ENCODE measurements at regions not wholly inside any gene's neighbourhood (a gene's known extent, or its start where the extent isn't known, plus 50 kb on each side); places are given as distances from the start of the nearest gene placed in this dataset.
A peak's percentile ranks its signal among the peaks of the same experiment; 100 is the strongest.
"Not testable (repeated sequence)": the region's sequence is repeated elsewhere in the genome, so short reads cannot be mapped to it uniquely, and the experiment has no call there.

DNA sequence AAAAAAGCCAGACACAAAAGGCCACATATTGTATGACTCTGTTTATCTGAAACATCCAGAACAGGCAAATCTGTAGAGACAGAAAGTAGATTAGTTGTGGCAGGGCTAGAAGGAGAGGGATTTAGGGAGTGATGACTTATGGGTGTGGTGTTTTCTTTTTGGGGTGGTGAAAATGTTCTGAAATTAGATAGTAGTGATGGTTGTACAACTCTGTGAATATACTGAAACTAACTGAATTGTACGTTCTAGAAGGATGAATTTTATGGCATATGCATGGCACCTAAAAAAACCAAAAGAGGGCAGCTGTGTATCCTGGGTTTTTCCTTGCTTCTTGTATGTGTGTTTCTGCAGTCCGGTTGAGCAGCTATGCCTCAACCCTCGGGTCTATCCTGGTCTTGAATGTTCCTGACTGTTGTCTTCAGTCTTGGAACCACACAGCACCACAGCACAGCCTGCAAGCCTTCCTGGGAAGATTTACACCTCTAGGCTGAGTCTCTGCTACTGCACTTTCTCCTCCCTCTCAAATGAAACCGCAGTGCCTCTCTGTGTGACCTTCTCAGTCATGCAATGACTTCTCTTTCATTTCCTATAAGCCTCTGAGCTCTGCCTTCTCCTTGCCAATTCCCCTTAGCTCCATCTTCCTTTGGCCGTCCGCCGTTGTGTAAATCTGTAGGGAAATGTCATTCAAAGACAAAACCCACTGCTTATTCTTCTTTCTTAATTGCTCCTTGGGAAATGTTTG is 269.1 kb upstream of the PLGLB1 start:
- peak; percentile 11 for DNase-seq (ENCODE audit: low read depth)
- not testable (repeated sequence) for H3K4me3 ChIP-seq (ENCODE audit: low read depth, low read length)

- H3K4me3 ChIP-seq (ENCODE audit: low read depth, low read length); DNase-seq (ENCODE audit: low read depth): not testable (repeated sequence)
Observed at GRCh38 chr2:87291400-87292200, 270.0 kb upstream of the PLGLB1 start.

DNA sequence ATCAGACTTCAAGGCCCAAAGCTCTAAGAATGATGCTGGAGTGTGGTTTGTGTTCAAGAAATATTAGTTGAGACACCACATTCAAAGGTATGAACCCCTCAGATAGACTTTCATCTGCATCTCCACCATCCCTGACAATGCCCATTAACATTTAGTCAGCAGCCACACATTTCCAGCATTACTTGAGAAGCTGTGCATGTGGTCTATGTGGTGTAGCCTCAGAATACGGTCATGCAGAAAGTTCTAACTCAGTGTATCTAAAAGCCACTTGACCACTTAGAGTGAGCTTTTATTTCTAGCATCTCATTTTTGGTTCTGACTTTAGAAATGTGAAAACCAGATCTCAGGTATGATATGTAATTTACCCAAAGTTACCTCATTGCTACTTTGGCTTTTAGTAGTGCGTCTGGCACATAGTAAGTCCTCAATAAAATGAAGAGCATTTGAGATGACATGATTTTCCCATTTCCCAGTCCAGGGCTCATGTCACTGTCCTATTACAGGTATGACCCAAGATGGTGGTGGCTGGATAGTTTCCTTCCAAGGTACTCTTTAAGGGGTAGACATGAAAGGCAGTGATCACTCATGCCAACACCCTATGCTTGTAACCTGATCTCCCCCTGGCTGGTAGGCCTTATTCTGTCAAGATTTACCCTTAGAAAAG is 272.4 kb upstream of the PLGLB1 start:
- H3K4me3 ChIP-seq (ENCODE audit: low read depth, low read length); DNase-seq (ENCODE audit: low read depth): not testable (repeated sequence)

DNA sequence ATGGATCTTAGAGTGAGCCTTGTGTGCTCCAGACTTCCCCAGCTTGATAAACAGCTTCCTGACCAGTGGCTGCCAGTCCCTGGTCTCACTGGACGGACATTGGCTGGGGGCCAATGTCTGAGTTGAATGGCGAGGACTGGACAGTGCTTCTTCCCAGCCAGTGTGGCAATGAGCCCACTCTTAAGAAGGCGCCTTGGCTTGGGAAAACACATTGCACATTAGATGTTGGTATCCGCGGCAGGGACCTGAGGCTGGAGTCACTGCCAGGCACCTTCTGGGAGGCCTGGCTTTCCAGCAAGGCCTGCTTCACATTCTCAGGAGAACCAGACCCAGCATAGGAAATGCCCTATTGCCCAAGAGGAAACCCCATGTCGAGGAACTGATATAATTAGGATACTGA is 273.5 kb upstream of the PLGLB1 start:
- not testable (repeated sequence) for DNase-seq (ENCODE audit: low read depth); H3K4me3 ChIP-seq (ENCODE audit: low read depth, low read length)

DNA sequence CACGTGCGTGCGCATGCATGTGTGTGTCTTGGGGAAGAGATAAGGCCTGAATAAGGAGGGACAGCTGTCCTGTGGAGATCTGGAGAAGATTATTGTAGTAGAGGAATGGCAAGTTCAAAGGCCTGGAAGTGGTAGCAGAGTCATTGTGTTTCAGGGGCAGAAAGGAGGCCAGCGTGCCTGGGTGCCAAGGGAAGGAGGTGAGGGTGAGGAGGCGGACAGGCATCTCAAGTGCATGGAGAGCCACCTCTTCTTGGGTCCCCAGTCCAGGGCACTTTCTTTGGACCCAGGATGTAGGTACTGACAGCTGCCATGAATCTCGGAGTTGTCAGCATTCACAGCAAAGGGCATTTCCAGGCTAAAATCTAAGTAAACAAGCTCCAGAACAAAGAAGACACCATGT is 279.7 kb upstream of the PLGLB1 start:
- not testable (repeated sequence) for H3K4me3 ChIP-seq (ENCODE audit: low read depth, low read length)

GRCh38 chr2:87301871-87302270 is 280.2 kb upstream of the PLGLB1 start:
- not testable (repeated sequence) for H3K4me3 ChIP-seq (ENCODE audit: low read depth, low read length); DNase-seq (ENCODE audit: low read depth)

More for the DNA sequence above, 279.7 kb upstream of the PLGLB1 start:
- DNase-seq (ENCODE audit: low read depth), result not testable (repeated sequence)

DNA sequence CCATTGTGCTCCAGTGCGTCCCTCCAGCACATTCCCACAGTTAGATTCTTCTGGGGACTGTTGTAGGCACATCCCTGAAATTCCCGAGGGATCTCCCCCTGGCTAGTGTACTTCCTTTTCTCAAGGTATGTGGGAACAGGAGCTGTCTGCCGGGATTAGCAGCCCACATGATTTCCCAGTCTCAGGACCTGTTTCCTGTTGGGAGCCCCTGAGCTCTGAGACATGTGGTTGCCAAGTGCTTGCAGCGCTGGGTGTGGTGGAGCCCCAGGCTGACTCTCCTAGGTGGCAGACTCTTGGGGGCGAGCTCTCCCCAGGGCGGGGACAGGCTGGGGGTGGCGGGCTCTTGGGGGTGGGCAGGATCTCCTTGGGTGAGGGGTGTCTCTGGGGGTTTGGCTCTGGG is 287.0 kb upstream of the PLGLB1 start:
- not testable (repeated sequence) for DNase-seq (ENCODE audit: low read depth); H3K4me3 ChIP-seq (ENCODE audit: low read depth, low read length)

DNA sequence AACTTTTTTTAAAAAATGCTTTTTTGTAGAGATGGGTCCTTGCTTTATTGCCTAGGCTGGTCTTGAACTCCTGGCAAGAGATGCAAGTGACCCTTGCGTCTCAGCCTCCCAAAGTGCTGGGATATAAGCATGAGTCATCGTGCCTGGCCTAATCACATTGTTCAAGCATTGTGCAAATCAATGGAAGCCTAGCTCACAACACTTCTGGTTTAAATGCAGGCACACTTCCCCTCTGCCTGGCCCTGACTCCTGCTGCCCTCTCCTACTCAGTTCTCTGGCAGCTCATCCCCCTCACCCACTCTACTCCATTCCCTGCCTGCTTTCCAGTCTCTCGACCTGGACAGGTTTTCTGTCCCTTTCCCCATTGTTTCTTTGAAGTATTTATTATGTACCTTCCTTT is 288.1 kb upstream of the PLGLB1 start:
- not testable (repeated sequence) for DNase-seq (ENCODE audit: low read depth); H3K4me3 ChIP-seq (ENCODE audit: low read depth, low read length)

DNA sequence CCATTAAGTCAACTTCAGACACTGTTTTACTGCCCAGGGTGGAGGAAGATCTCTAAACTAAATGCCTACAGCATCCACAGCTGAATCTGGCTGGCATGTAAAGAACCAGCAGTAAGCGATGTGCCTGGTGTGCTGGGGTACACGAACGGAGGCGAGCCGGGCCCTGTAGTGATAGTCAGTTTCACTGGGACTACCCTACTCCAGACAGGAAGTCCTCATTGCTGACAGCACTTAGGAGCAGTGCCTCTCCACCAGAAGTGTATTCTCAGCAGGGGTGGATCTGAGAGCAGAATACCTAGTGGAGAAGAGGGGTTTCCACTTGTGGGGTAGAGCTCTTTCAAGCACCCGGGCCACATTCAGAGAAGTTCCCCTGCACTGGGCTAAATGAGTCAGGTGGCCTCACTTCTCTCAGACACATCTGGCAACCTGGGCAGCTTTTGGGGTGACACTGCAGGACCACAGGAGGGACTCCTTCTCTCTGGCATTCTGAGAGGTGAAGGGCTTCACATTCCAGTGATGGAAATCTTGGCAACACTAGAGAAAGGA is 290.3 kb upstream of the PLGLB1 start:
- DNase-seq (ENCODE audit: low read depth); H3K4me3 ChIP-seq (ENCODE audit: low read depth, low read length): not testable (repeated sequence)

GRCh38 chr2:87314622-87315021 is 293.0 kb upstream of the PLGLB1 start:
- H3K4me3 ChIP-seq (ENCODE audit: low read depth, low read length); DNase-seq (ENCODE audit: low read depth): not testable (repeated sequence)

DNA sequence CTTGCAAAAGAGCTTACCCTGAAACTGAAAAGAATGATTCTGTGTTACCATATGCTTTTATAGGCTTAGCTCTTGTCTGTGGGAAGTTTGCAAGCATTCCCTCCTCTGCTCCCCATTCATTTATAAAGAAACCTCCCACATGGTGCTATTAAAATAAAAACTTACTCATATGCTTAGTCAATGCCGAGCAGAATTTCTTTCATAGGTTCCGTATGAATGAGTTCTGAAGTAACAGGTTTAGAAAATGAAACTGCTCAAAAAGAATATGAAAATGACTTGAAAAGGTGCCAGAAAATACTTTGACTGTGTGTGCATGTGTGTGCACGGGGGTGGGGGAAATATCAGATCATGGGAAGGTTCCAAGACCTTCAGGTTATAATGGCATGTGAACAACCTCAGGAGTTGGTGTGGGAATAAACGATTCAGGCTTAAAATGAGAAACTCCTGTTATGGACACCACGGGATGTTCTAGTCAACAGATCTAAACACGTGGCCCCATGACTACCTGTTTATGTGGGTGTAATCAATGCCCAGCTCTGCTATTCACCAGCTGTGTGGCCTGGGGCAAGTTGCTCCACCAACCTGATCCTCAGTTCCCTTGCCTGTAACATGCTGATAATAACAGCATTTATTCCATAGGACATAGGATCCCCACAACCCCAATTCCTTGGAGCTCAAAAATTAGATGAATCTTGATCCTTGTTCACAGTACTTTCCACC is 293.7 kb upstream of the PLGLB1 start:
- not testable (repeated sequence) for H3K4me3 ChIP-seq (ENCODE audit: low read depth, low read length); DNase-seq (ENCODE audit: low read depth)

GRCh38 chr2:87317193-87317592 is 295.5 kb upstream of the PLGLB1 start:
- not testable (repeated sequence) for DNase-seq (ENCODE audit: low read depth); H3K4me3 ChIP-seq (ENCODE audit: low read depth, low read length)

GRCh38 chr2:87318814-87319491 is 297.3 kb upstream of the PLGLB1 start:
- DNase-seq (ENCODE audit: low read depth), result peak; percentile 79
- H3K4me3 ChIP-seq (ENCODE audit: low read depth, low read length), result not testable (repeated sequence)

GRCh38 chr2:87319705-87320104 is 298.1 kb upstream of the PLGLB1 start:
- not testable (repeated sequence) for H3K4me3 ChIP-seq (ENCODE audit: low read depth, low read length); DNase-seq (ENCODE audit: low read depth)

DNA sequence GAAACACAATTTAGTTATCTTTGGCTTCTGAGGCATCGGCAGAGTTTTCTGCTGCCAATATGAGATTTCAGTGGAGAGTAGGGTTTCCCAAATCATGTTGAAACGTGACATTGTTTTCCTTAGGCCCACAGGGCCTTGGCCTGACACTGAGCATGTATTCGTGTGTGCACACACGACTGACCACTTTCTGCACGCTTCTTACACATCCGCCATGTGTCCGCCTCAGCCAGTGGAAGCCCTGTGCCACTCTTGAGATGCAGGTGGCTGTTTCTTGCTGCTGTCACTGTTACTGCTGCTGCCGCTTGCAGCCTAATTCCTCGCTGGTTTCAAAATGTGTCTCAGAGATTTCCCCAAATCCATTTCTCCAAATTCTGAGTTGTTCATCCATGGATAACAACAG is 299.6 kb upstream of the PLGLB1 start:
- H3K4me3 ChIP-seq (ENCODE audit: low read depth, low read length); DNase-seq (ENCODE audit: low read depth): not testable (repeated sequence)

DNA sequence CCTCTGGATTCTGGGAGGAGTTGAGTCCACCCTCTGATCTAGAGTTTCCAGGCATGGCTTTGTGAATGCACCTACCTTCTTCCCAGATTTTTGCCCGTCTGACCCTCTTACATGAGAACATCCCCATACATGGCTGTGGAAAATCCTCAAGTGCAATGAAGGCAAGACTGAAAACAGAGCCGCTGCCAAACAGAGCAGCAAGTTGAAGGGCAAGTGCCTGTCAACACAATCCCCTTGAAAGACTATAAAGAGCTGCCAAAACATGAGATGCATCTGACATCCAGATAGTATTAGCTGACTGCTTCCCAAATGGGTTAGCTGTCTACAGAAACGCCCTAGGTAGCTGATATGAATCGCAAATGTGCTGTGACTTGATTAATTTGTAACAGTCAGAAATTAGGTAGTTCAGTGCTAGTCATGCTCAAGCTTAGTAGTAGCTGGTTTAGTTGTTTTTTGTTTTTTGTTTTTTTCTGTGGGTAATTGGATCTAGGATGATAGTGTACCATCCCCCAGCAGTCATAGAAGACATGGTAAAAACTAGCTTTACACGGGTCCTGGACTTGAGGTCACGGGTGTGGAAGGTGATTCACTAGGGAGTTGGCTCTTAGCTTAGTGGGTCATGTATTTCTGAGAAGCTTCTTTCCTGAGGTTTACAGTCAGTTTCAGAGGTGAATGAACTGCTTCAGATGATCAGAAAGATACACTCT is 302.8 kb upstream of the PLGLB1 start:
- DNase-seq (ENCODE audit: low read depth), result peak; percentile 19
- not testable (repeated sequence) for H3K4me3 ChIP-seq (ENCODE audit: low read depth, low read length)

Data from fibroblast of the aortic adventitia (primary cell).